ENCODE measurements at regions not wholly inside any gene's neighbourhood (a gene's known extent, or its start where the extent isn't known, plus 50 kb on each side); places are given as distances from the start of the nearest gene placed in this dataset.

- TF ChIP-seq, protein P1, sequence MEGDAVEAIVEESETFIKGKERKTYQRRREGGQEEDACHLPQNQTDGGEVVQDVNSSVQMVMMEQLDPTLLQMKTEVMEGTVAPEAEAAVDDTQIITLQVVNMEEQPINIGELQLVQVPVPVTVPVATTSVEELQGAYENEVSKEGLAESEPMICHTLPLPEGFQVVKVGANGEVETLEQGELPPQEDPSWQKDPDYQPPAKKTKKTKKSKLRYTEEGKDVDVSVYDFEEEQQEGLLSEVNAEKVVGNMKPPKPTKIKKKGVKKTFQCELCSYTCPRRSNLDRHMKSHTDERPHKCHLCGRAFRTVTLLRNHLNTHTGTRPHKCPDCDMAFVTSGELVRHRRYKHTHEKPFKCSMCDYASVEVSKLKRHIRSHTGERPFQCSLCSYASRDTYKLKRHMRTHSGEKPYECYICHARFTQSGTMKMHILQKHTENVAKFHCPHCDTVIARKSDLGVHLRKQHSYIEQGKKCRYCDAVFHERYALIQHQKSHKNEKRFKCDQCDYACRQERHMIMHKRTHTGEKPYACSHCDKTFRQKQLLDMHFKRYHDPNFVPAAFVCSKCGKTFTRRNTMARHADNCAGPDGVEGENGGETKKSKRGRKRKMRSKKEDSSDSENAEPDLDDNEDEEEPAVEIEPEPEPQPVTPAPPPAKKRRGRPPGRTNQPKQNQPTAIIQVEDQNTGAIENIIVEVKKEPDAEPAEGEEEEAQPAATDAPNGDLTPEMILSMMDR (IDR thresholded peaks at IDR 0.05), result no peak
- TF ChIP-seq POLR2A (IDR thresholded peaks at IDR 0.05) (no peak), POLR2AphosphoS5 (IDR thresholded peaks at IDR 0.05) (no peak), EP300 (IDR thresholded peaks at IDR 0.05) (no peak)
Measured at GRCh38 chr12:118514297-118514696, 137.9 kb downstream of the SUDS3 start.
